NT2/D1 (cell line): ENCODE measurements at regions not wholly inside any gene's neighbourhood (a gene's known extent, or its start where the extent isn't known, plus 50 kb on each side); places are given as distances from the start of the nearest gene placed in this dataset.

Experiments used
- DNase-seq: peaks from one replicate; pipeline ENCODE4 v3.0.0-alpha.2; 2011; ENCODE audit warnings: low read depth, low spot score
- H3K27me3 ChIP-seq: 2 replicates; pipeline ENCODE4 v1.6.0; 2011; ENCODE audit warnings: mild to moderate bottlenecking; ENCODE audit not compliant: insufficient read length, insufficient read depth
- H3K36me3 ChIP-seq: 2 replicates; pipeline ENCODE4 v1.6.1; 2011; ENCODE audit warnings: mild to moderate bottlenecking, low read length, mixed read lengths; ENCODE audit not compliant: insufficient read depth, insufficient read length
- H3K4me1 ChIP-seq: 2 replicates; pipeline ENCODE4 v1.5.1; 2011; ENCODE audit not compliant: insufficient read depth, insufficient read length
- H3K4me3 ChIP-seq: 2 replicates; pipeline ENCODE4 v1.5.1; 2011; ENCODE audit warnings: low read depth; ENCODE audit not compliant: insufficient read length
- H3K9ac ChIP-seq: 2 replicates; pipeline ENCODE4 v1.6.0; 2011; ENCODE audit warnings: low read depth; ENCODE audit not compliant: insufficient read length
- H3K9me3 ChIP-seq: 2 replicates; pipeline ENCODE4 v1.5.1; 2011; ENCODE audit warnings: mild to moderate bottlenecking, low read length; ENCODE audit not compliant: insufficient read depth
- SUZ12 ChIP-seq: IDR thresholded peaks from 2 replicates; pipeline ENCODE4 v1.6.1; 2011; ENCODE audit not compliant: insufficient read length, insufficient read depth; ENCODE audit errors: extremely low read depth
- YY1 ChIP-seq: IDR thresholded peaks from 2 replicates; pipeline ENCODE4 v1.6.1; 2011; ENCODE audit not compliant: insufficient read length, insufficient read depth
- ZNF274 ChIP-seq: IDR thresholded peaks from 2 replicates; pipeline ENCODE4 v1.6.1; 2011; ENCODE audit warnings: mild to moderate bottlenecking, low read depth, low read length

- H3K9ac ChIP-seq: no peak overlapping the region
- H3K36me3 ChIP-seq: no peaks in the 10 kb centered on the region
- no peak overlapping the region for H3K4me3 ChIP-seq
- H3K27me3 ChIP-seq: no peaks in the 10 kb centered on the region
- TF ChIP-seq SUZ12 (no peak), YY1 (no peak), ZNF274 (no peak)
- no peaks in the 10 kb centered on the region for H3K4me1 ChIP-seq
- H3K9me3 ChIP-seq: no peaks in the 10 kb centered on the region
- no peak for DNase-seq
Measured at GRCh38 chr3:70565861-70566260, 253.4 kb upstream of the MDFIC2 start.

GRCh38 chr3:70564552-70564951 lies 252.1 kb upstream of the MDFIC2 start:
- Histone ChIP-seq H3K36me3 (no peaks in the 10 kb centered on the region), H3K9ac (no peak overlapping the region), H3K4me3 (no peak overlapping the region), H3K9me3 (no peaks in the 10 kb centered on the region), H3K4me1 (no peaks in the 10 kb centered on the region), H3K27me3 (no peaks in the 10 kb centered on the region)
- DNase-seq: no peak
- TF ChIP-seq ZNF274: no peak
- TF ChIP-seq SUZ12: no peak
- TF ChIP-seq YY1: no peak

GRCh38 chr3:70561796-70562195 lies 249.4 kb upstream of the MDFIC2 start:
- no peak overlapping the region for H3K4me3 ChIP-seq
- no peak overlapping the region for H3K9ac ChIP-seq
- H3K4me1 ChIP-seq: no peaks in the 10 kb centered on the region
- no peak for DNase-seq
- H3K27me3 ChIP-seq: no peaks in the 10 kb centered on the region
- H3K9me3 ChIP-seq: no peaks in the 10 kb centered on the region
- no peak for TF ChIP-seq ZNF274
- TF ChIP-seq YY1: no peak
- no peak for TF ChIP-seq SUZ12
- H3K36me3 ChIP-seq: no peaks in the 10 kb centered on the region

GRCh38 chr3:70558956-70559355 lies 246.5 kb upstream of the MDFIC2 start:
- TF ChIP-seq SUZ12 (no peak), ZNF274 (no peak), YY1 (no peak)
- H3K36me3 ChIP-seq: no peaks in the 10 kb centered on the region
- H3K9me3 ChIP-seq: no peaks in the 10 kb centered on the region; the same call in 1 of the 2 replicates
- H3K27me3 ChIP-seq: no peaks in the 10 kb centered on the region
- no peak overlapping the region for H3K9ac ChIP-seq
- H3K4me1 ChIP-seq: no peaks in the 10 kb centered on the region
- no peak overlapping the region for H3K4me3 ChIP-seq
- DNase-seq: no peak

GRCh38 chr3:70557976-70558375 lies 245.5 kb upstream of the MDFIC2 start:
- peaks cover 3% of the 10 kb centered on the region; the same call in 1 of the 2 replicates for H3K9me3 ChIP-seq
- DNase-seq: no peak
- no peak for TF ChIP-seq ZNF274
- no peak for TF ChIP-seq SUZ12
- no peak for TF ChIP-seq YY1
- no peak overlapping the region for H3K9ac ChIP-seq
- H3K4me3 ChIP-seq: no peak overlapping the region
- H3K36me3 ChIP-seq: no peaks in the 10 kb centered on the region
- no peaks in the 10 kb centered on the region for H3K27me3 ChIP-seq
- H3K4me1 ChIP-seq: no peaks in the 10 kb centered on the region

- Histone ChIP-seq H3K9me3 (peaks cover 22% of the 10 kb centered on the region; the same call in 1 of the 2 replicates), H3K9ac (no peak overlapping the region), H3K36me3 (no peaks in the 10 kb centered on the region), H3K4me1 (no peaks in the 10 kb centered on the region), H3K27me3 (no peaks in the 10 kb centered on the region), H3K4me3 (no peak overlapping the region)
- no peak for DNase-seq
- TF ChIP-seq ZNF274: no peak
- no peak for TF ChIP-seq SUZ12
- no peak for TF ChIP-seq YY1
Measured at GRCh38 chr3:70556056-70556455, 243.6 kb upstream of the MDFIC2 start.

DNA sequence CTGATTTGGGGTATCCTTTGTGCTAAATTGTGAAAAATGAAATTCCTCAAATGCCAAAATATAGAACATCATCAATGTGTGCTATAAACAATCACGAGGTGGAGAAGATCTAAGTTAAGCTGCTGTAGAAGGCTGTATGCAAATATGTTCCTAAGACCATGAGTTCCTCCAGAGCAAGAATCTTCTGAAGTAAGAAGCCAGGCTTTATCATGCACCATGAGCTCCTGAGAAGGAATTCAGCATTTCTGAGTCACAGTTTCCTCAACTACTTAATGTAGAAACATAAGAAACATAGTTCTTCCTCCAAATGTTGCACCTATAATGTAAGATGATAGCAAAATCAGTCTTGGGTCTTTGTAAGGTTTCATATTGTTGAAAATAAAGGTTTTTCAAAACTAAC lies 241.7 kb upstream of the MDFIC2 start:
- peak; percentile 44 for DNase-seq
- Histone ChIP-seq H3K27me3 (no peaks in the 10 kb centered on the region), H3K9me3 (peaks cover 33% of the 10 kb centered on the region; the same call in 1 of the 2 replicates), H3K4me1 (no peaks in the 10 kb centered on the region), H3K4me3 (no peak overlapping the region), H3K36me3 (no peaks in the 10 kb centered on the region), H3K9ac (no peak overlapping the region)
- TF ChIP-seq ZNF274: no peak
- TF ChIP-seq SUZ12: no peak
- no peak for TF ChIP-seq YY1
